B cell (primary cell): ENCODE measurements at regions not wholly inside any gene's neighbourhood (a gene's known extent, or its start where the extent isn't known, plus 50 kb on each side); places are given as distances from the start of the nearest gene placed in this dataset.

Experiments
- ATAC-seq: fragments of 200-7000 bp; cut with Tn5 transposase; one replicate; pipeline ENCODE4 v1.10.0; 2021; ENCODE audit warnings: low read depth, mild to moderate bottlenecking, moderate number of reproducible peaks, moderate library complexity
- CTCF ChIA-PET: fragments of 350-600 bp; sonication (Branson Sonifier 250); formaldehyde crosslinking; loops from one replicate; lab custom pipeline; 2021; ENCODE audit warnings: antibody characterized with exemption, inconsistent platforms; lab: Charles Lee
- POLR2A ChIA-PET: fragments of 350-600 bp; sonication (Branson Sonifier 250); formaldehyde crosslinking; loops from one replicate; lab custom pipeline; 2021; ENCODE audit warnings: antibody characterized with exemption; lab: Charles Lee
- DNase-seq: peaks from one replicate; pipeline ENCODE4 v3.0.0; 2013
- H2AFZ ChIP-seq: 2 replicates; pipeline ENCODE4 v1.6.1; 2012; ENCODE audit warnings: mild to moderate bottlenecking, low read depth, low read length; ENCODE audit not compliant: insufficient read depth, poor library complexity, severe bottlenecking
- H3K27ac ChIP-seq, 2 donors: 1 replicate in 1 of 2; 2 replicates in 1 of 2; pipeline ENCODE4 v1.5.1; 2012 to 2013; ENCODE audit warnings: low read length in 2 of 2, mild to moderate bottlenecking in 2 of 2, moderate library complexity in 1 of 2
- H3K27me3 ChIP-seq, 4 experiments: fragments of 200-600 bp in 1 of 4; sonication (generic) in 1 of 4; replicated peaks in 1 of 4; 1 replicate in 2 of 4; 2 replicates in 2 of 4; pipeline versions ENCODE4 v1.6.1 to v1.7.0; 2013 to 2016; ENCODE audit warnings: low read length in 3 of 4, mild to moderate bottlenecking in 2 of 4, mixed read lengths in 1 of 4, moderate library complexity in 1 of 4; ENCODE audit not compliant: insufficient read depth in 4 of 4, control insufficient read depth in 3 of 4; ENCODE audit errors: control extremely low read depth in 1 of 4
- H3K36me3 ChIP-seq, 2 experiments: replicated peaks in 1 of 2; 1 replicate in 1 of 2; 2 replicates in 1 of 2; pipeline versions ENCODE4 v1.6.1 to v1.7.1; 2013; ENCODE audit warnings: low read length in 1 of 2; ENCODE audit not compliant: insufficient read depth in 2 of 2, control insufficient read depth in 1 of 2; ENCODE audit errors: control extremely low read depth in 1 of 2, extremely low read depth in 1 of 2
- H3K4me1 ChIP-seq, 2 donors: fragments of 200-600 bp in 1 of 2; sonication (generic) in 1 of 2; 1 replicate in 1 of 2; 2 replicates in 1 of 2; pipeline versions ENCODE4 v1.5.1 to v1.6.1; 2013 to 2017; ENCODE audit warnings: low read length in 2 of 2; ENCODE audit not compliant: control insufficient read depth in 2 of 2, insufficient read depth in 2 of 2
- H3K4me2 ChIP-seq: replicated peaks from 2 replicates; pipeline ENCODE3; 2012; ENCODE audit warnings: mild to moderate bottlenecking, low read depth, low read length; ENCODE audit not compliant: poor library complexity, severe bottlenecking
- H3K4me3 ChIP-seq, 5 experiments: fragments of 200-600 bp in 1 of 5; sonication (generic) in 1 of 5; 1 replicate in 3 of 5; 2 replicates in 2 of 5; pipeline versions ENCODE4 v1.5.1 to v1.7.0; 2011 to 2016; ENCODE audit warnings: low read length in 4 of 5, mild to moderate bottlenecking in 4 of 5, low read depth in 2 of 5, control low read depth in 1 of 5, moderate library complexity in 1 of 5; ENCODE audit not compliant: insufficient read depth in 1 of 5; ENCODE audit errors: control extremely low read depth in 1 of 5, extremely low read depth in 1 of 5
- H3K79me2 ChIP-seq: fragments of 200-600 bp; sonication (generic); one replicate; pipeline ENCODE4 v1.6.0; 2016; ENCODE audit warnings: low read length; ENCODE audit not compliant: control insufficient read depth, insufficient read depth
- H3K9ac ChIP-seq: fragments of 200-600 bp; sonication (generic); 2 replicates; pipeline ENCODE4 v1.6.1; 2017; ENCODE audit warnings: mild to moderate bottlenecking, low read length, moderate library complexity
- H3K9me3 ChIP-seq, 3 donors: one replicate each; pipeline versions ENCODE4 v1.6.1 to v1.7.1; 2013; ENCODE audit warnings: low read length in 2 of 3; ENCODE audit not compliant: control insufficient read depth in 2 of 3, insufficient read depth in 1 of 3; ENCODE audit errors: control extremely low read depth in 1 of 3
- H4K20me1 ChIP-seq: 2 replicates; pipeline ENCODE4 v1.6.0; 2012; ENCODE audit warnings: mild to moderate bottlenecking, low read length; ENCODE audit not compliant: insufficient read depth, control insufficient read depth, poor library complexity, severe bottlenecking
- H3K27ac Mint-ChIP-seq: one replicate; pipeline ENCODE4 v1.8.0; 2021; ENCODE audit warnings: mixed read lengths
- H3K27me3 Mint-ChIP-seq: one replicate; pipeline ENCODE4 v1.8.0; 2021; ENCODE audit warnings: mixed read lengths
- H3K4me1 Mint-ChIP-seq: one replicate; pipeline ENCODE4 v1.8.0; 2021; ENCODE audit warnings: mixed read lengths
- H3K4me3 Mint-ChIP-seq: one replicate; pipeline ENCODE4 v1.8.0; 2021; ENCODE audit warnings: mixed read lengths
- H3K9me3 Mint-ChIP-seq: one replicate; pipeline ENCODE4 v1.8.0; 2022; ENCODE audit warnings: mixed read lengths; ENCODE audit not compliant: insufficient read depth
- EZH2 ChIP-seq: IDR thresholded peaks from 2 replicates; pipeline ENCODE4 v1.6.1; 2012; ENCODE audit warnings: borderline replicate concordance, low read depth, mild to moderate bottlenecking, moderate library complexity, low read length; ENCODE audit not compliant: insufficient read depth, poor library complexity, severe bottlenecking
- WGBS: methylation state at CpG from one replicate; pipeline ENCODE4 v1.1.5; 2013; ENCODE audit warnings: missing lambda C conversion rate; ENCODE audit not compliant: insufficient coverage; 5-methylcytosine and 5-hydroxymethylcytosine counted together
- intact Hi-C: fragments of 100-400 bp; cut with micrococcal nuclease; formaldehyde crosslinking; loops from one replicate; pipeline ENCODE4 v1.10.0; 2022
- TF ChIP-seq, protein P1 (sequence below): fragments of 200-600 bp; IDR thresholded peaks from one replicate; pipeline ENCODE4 v1.8.0; 2022; ENCODE audit warnings: antibody characterized with exemption, mild to moderate bottlenecking

DNA sequence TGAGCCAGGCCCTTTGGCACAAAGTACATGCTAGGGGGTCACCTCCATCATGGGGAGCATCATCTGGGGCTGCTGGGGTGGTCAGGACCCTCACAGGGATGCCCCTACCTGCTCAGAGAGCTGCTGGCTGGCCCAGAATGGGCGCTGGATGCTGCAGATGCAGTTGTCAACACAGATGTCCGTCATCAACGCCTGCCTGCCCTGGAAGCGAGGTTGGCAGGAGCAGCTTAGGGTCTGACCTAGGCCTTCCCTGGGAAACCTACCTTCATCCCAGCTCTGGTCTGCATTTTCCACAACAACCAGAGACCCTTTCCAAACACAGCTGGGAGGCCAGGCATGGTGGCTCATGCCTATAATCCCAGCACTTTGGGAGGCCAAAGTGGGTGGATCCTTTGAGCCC, 88.0 kb downstream of the EDN3 start:
- TF ChIP-seq EZH2, result no peak
- TF ChIP-seq, protein P1, sequence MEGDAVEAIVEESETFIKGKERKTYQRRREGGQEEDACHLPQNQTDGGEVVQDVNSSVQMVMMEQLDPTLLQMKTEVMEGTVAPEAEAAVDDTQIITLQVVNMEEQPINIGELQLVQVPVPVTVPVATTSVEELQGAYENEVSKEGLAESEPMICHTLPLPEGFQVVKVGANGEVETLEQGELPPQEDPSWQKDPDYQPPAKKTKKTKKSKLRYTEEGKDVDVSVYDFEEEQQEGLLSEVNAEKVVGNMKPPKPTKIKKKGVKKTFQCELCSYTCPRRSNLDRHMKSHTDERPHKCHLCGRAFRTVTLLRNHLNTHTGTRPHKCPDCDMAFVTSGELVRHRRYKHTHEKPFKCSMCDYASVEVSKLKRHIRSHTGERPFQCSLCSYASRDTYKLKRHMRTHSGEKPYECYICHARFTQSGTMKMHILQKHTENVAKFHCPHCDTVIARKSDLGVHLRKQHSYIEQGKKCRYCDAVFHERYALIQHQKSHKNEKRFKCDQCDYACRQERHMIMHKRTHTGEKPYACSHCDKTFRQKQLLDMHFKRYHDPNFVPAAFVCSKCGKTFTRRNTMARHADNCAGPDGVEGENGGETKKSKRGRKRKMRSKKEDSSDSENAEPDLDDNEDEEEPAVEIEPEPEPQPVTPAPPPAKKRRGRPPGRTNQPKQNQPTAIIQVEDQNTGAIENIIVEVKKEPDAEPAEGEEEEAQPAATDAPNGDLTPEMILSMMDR, result no peak
- H3K9me3 ChIP-seq, result peaks cover 0 to 11% (median 0%) of the 10 kb centered on the region in 3 donors
- H3K4me2 ChIP-seq, result no peak overlapping the region
- Mint-ChIP-seq H3K27ac (no peak overlapping the region), H3K9me3 (no peaks in the 10 kb centered on the region), H3K4me1 (no peaks in the 10 kb centered on the region), H3K4me3 (no peak overlapping the region), H3K27me3 (peaks cover 23% of the 10 kb centered on the region)
- WGBS, result 88% methylated on average over 4 of the region's 4 CpGs
- intact Hi-C loops, result no loop called here
- no peak overlapping the region for H3K27ac ChIP-seq
- no peak overlapping the region for H2AFZ ChIP-seq
- H3K4me3 ChIP-seq, result no peak overlapping the region
- no peaks in the 10 kb centered on the region for H4K20me1 ChIP-seq
- H3K36me3 ChIP-seq, result no peaks in the 10 kb centered on the region
- no peak overlapping the region for H3K9ac ChIP-seq
- DNase-seq, result no peak
- peaks cover 0 to 7% of the 10 kb centered on the region in 2 donors for H3K4me1 ChIP-seq
- ChIA-PET CTCF (no interaction called here), POLR2A (no interaction called here)
- no peak for ATAC-seq
- H3K27me3 ChIP-seq, result no peaks in the 10 kb centered on the region
- H3K79me2 ChIP-seq, result no peaks in the 10 kb centered on the region

DNA sequence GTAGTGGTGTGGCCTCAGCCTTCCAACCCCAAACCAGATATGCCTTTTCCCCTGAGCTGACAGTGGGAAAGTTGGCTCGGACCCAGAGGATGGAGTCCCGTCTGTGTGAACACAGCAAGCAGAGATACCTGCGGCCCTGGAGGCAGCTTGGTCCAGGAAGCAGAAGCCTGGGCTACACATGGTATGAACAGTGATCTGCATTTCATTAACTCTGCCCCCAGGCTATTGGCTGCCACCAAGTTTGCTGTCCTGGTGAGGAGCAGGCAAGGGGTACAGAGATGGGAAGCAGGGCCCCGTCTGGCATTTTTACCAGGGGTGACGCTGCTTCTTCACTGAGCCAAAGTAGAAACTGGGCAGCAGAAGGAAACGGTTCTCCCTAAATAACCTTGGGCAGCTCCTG, 90.0 kb downstream of the EDN3 start:
- H2AFZ ChIP-seq, result no peak overlapping the region
- 78% methylated on average over 4 of the region's 6 CpGs for WGBS
- H3K9ac ChIP-seq, result no peak overlapping the region
- ChIA-PET CTCF (interaction anchor here (1.0 kb wide), 1 partner anchor 12 kb away, joined by 3 read pairs; no protein-coding TSS in a partner anchor), POLR2A (no interaction called here)
- no peak overlapping the region for H3K4me3 ChIP-seq
- peaks cover 0 to 4% (median 0%) of the 10 kb centered on the region in 4 experiments for H3K27me3 ChIP-seq
- H3K27ac Mint-ChIP-seq, result no peak overlapping the region
- no peaks in the 10 kb centered on the region for H3K4me1 Mint-ChIP-seq
- H3K79me2 ChIP-seq, result no peaks in the 10 kb centered on the region
- no peak for TF ChIP-seq EZH2
- TF ChIP-seq, protein P1, result no peak
- no peaks in the 10 kb centered on the region for H3K9me3 Mint-ChIP-seq
- H3K27ac ChIP-seq, result no peak overlapping the region
- ATAC-seq, result no peak
- peaks cover 26% of the 10 kb centered on the region for H3K27me3 Mint-ChIP-seq
- peaks cover 0 to 7% of the 10 kb centered on the region in 2 donors for H3K4me1 ChIP-seq
- no peaks in the 10 kb centered on the region for H3K36me3 ChIP-seq
- no peak overlapping the region for H3K4me3 Mint-ChIP-seq
- intact Hi-C loops, result no loop called here
- H3K4me2 ChIP-seq, result no peak overlapping the region
- H3K9me3 ChIP-seq, result peaks cover 0 to 5% (median 0%) of the 10 kb centered on the region in 3 donors
- H4K20me1 ChIP-seq, result no peaks in the 10 kb centered on the region
- DNase-seq, result no peak
